ENCODE measurements at regions not wholly inside any gene's neighbourhood (a gene's known extent, or its start where the extent isn't known, plus 50 kb on each side); places are given as distances from the start of the nearest gene placed in this dataset.
"Not testable (repeated sequence)": the region's sequence is repeated elsewhere in the genome, so short reads cannot be mapped to it uniquely, and the experiment has no call there.

DNA sequence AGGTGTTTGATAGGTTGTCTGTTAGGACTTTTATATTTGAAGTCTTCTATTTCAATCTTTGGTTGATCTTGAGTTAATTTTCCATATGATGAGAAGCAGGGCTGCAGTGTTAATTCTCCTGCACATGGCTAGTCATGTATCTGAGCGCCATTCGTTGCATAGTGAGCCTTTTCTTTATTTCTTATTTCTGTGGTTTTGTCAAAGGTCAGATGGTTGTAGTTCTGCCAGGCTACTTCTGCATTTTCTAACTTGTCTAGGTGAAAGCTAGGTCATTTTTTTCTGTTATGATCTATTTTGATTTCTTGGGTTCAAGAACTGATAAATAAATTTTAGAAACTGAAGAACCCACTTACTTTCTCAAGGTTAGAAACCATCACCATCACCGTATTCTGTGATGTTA is 56.7 kb downstream of the CCDC74A start:
- DNase-seq (ENCODE audit: low spot score), result no peak

DNA sequence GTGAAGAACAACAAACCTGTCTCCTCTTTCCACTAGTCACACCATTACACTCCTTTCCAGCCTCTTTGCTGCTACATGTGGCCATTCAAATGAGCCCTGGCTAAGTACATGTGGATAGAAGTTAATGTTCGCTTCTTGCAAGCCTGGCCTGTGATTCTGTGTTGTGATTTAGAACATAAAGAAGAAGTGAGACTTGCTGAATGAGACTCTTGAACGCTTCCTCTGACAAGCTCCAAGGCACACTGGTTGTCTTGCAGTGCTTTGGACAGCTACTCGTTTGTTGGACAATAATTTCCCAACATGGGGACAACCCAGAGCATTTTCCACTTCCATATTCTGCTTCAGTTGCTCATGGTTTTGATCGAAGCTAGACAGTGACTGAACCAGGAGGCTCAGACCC is 57.3 kb downstream of the CCDC74A start:
- DNase-seq (ENCODE audit: low spot score), result no peak

DNA sequence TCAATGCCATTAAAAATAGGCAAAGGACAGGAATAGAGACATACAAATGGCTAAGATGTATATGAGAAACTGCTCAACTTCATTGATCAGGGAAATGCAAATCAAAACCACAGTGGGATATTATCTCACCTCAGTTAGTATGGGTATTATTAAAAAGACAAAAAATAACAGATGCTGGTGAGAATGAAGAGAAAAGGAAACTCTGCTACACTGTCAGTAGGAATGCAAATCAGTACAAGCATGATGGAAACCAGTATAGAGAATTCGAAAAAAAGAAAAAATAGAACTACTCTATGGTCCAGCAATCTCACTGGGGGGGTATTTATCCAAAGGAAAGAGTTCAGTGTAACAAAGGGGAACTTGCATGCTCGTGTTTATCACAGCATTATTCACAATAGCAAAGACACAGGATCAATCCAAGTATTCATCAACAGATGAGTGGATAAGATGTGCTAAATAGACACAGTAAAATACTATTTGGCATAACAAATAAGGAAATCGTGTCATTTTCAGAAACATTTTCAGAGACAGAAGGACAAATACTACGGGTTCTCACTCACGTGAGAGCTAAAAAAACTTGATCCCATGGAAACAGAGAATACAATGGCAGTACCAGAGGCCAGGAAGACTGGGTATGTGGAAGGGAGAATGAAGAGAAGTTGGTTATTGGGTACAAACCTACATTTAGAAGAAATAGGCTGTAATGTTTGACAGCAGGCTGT is 60.6 kb downstream of the CCDC74A start:
- DNase-seq (ENCODE audit: low spot score), result no peak

DNA sequence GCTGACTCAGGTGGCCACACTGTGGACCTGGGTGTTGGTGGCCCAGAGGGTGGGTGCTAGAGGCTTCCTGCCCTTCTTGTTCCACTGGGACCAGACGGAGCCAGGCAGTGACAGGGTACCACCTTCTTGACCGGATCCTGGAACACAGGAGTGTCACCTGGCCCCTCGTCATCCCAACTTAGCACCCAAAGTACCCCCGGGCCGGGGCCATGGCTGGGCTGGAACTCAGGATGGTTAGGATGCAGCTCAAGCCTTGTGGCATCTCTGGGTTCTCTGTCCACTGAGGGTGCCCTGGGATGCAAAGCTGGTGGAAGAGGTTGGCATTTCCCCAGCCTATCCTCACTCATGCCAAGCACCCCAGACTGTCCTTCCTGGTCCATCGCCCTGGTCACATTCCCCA is 61.4 kb downstream of the CCDC74A start:
- not testable (repeated sequence) for DNase-seq (ENCODE audit: low spot score)

DNA sequence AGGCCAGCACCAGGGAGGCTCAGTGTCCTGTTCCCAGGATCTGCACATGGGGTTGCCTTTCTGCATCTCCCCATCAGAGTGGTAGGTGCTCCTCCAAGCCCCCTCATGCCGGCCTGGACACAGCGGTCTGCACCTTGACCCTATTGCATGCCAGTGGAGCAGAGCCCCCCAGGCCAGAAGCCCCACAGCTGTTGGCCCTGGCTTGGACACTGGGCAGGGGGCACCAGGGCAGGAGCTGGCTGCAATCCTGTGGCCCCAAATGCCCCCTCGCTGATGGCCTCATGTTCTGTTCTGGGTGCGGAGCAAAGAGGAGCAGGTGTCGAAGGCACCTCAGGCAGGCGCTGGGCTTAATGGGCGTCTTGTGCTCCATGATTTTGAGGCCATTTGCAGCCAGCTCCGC is 62.7 kb downstream of the CCDC74A start:
- no peak for DNase-seq (ENCODE audit: low spot score)

DNA sequence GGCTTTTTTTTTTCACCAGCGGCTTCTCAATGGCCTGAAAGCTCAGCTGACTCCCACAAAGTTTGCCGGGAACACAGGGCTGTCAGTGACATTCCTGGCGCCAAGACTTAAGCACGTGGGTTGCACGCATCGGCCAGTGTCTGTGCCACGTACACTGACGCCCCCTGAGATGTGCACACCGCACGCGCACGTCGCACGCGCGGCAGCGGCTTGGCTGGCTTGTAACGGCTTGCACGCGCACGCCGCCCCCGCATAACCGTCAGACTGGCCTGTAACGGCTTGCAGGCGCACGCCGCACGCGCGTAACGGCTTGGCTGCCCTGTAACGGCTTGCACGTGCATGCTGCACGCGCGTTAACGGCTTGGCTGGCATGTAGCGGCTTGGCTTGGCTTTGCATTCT is 63.2 kb downstream of the CCDC74A start:
- DNase-seq (ENCODE audit: low spot score), result no peak

DNA sequence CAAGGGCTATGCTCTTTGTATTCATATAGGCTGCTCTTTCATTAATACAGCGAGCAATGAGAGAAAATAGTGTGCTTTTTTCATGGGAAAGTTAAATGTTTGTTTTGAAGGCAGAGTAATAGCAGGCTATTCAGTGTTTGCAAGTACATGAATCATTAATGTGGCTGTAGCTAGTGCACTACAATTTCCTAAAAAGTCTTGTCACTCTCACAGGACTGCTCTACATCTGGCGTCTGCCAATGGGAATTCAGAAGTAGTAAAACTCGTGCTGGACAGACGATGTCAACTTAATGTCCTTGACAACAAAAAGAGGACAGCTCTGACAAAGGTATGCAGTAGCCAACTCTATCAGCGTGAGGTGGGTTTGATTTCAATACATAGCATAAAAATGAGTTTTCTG is 68.9 kb downstream of the CCDC74A start:
- not testable (repeated sequence) for DNase-seq (ENCODE audit: low spot score)

DNA sequence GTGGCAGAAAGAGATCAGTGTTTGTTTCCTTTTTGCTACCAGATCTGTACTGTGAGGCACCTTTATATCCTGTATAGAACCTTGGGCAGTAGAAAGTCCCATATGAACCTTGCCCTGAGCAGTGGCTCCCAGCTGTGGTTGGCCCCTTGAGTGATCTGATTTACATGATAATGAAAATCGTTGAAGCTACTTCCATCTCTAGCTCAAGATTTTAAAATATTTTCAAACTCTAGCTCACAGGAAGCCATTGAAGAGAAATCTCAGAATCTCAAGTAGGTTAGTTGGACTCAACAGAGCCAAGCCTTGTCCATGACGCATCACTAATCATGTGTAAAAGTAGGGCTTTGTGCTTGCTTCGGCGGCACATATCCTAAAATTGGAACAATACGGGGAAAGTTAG is 74.8 kb downstream of the CCDC74A start:
- not testable (repeated sequence) for DNase-seq (ENCODE audit: low spot score)

DNA sequence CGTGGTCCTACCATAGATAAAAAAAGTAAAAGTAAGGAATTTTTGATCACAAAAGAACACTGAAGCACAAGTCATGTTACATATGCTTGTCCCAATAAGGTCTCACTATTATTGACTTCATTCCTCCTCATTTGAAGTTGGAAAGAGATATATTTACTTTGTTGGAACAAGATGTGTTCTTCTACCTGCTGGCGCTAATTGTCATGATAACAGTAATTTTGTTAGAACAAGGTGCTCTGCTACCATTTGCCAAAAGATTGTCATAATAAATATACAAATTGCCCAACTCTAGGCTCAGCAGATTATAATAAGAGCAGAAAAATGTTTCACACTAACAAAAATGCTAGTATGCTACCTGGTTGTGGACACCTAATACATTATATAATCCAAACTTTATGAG is 77.0 kb downstream of the CCDC74A start:
- not testable (repeated sequence) for DNase-seq (ENCODE audit: low spot score)

DNA sequence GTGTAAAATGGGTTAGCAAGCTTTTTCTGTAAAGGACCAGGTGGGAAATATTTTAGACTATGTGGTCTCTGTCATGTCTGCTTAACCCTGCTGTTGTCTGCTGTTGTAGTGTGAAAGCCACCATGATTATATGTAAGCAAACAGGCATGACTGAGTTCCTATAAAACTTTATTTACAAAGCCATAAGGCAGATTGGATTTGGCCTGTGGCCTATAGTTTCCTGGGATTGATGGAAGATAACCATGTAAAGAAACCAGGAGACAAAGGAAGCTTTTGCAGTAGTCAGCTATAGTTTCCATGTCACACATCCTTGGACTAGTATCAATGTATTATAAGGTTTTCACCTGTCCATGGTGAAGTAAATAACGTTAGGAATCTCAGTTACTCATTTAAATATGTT is 78.7 kb downstream of the CCDC74A start:
- DNase-seq (ENCODE audit: low spot score), result not testable (repeated sequence)

DNA sequence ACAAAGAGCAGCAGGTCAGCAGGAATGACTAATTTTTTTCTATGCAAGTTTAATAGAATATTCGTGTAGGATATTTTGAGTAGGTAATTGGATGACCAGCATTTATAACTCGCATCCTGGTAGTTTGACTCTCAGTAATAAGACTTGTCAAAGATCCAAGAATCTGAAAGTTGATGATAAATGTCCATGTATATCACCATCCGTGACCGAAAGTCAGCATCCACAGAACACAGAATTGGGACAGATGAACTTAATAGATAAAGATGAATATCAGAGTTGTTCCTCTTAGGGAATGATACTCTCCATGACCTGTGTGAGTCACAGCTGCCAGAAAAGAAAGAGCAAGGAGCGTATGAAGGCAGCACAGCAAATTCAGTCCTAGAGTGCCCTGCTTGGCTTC is 79.4 kb downstream of the CCDC74A start:
- not testable (repeated sequence) for DNase-seq (ENCODE audit: low spot score)

DNA sequence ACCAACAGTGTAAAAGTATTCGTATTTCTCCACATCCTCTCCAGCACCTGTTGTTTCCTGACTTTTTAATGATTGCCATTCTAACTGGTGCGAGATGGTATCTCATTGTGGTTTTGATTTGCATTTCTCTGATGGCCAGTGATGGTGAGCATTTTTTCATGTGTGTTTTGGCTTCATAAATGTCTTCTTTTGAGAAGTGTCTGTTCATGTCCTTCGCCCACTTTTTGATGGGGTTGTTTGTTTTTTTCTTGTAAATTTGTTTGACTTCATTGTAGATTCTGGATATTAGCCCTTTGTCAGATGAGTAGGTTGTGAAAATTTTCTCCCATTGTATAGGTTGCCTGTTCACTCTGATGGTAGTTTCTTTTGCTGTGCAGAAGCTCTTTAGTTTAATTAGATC is 86.9 kb downstream of the CCDC74A start:
- DNase-seq (ENCODE audit: low spot score), result not testable (repeated sequence)

DNA sequence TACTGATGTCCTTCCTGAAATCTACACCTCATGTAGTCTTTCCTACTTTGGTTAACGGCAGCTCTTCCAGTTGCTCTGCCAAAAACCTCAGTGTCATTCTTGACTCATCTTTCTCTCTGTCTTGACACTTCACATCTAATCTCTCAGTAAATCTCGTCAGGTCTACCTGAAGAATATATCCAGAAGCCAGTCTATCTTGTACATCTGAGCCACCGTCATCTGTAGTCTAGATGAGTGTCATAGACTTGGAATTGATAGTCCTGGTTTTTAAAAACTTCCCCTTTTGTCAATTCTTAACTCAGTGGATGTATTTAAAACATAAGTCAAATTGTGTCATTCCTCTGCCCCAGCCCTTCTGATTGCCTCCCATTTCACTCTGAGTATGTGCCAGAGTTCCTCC is 90.6 kb downstream of the CCDC74A start:
- DNase-seq (ENCODE audit: low spot score), result not testable (repeated sequence)

DNA sequence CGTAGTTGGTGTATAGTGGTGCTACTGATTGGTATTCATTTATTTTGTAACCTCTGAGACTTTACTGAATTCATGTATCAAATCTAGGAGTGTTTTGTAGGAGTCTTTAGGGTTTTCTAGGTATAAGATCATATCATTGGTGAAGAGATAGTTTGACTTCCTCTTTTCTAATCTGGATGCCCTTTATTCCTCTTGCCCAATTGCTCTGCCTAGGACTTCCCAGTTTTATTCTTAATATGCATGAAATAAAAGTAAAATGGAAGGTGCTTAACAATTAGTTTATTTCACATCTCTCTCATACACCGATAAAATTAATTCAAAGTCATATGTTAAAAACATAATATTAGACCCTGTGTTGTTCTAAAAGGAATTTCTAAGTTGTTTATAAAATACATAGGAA is 95.2 kb downstream of the CCDC74A start:
- not testable (repeated sequence) for DNase-seq (ENCODE audit: low spot score)

DNA sequence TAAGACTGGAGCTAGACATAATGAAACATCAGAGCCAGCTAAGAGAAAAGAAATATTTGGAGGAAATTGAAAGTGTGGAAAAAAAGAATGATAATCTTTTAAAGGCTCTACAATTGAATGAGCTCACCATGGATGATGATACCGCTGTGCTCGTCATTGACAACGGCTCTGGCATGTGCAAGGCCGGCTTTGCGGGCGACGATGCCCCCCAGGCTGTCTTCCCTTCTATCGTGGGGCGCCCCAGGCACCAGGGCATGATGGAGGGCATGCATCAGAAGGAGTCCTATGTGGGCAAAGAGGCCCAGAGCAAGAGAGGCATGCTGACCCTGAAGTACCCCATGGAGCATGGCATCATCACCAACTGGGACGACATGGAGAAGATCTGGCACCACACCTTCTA is 98.3 kb downstream of the CCDC74A start:
- not testable (repeated sequence) for DNase-seq (ENCODE audit: low spot score)

DNA sequence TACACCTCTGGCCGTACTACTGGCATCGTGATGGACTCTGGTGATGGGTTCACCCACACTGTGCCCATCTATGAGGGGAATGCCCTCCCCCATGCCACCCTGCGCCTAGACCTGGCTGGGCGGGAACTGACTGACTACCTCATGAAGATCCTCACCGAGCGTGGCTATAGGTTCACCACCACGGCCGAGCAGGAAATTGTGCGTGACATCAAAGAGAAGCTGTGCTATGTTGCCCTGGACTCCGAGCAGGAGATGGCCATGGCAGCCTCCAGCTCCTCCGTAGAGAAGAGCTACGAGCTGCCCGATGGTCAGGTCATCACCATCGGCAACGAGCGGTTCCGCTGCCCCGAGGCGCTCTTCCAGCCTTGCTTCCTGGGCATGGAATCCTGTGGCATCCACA is 98.9 kb downstream of the CCDC74A start:
- DNase-seq (ENCODE audit: low spot score), result not testable (repeated sequence)

DNA sequence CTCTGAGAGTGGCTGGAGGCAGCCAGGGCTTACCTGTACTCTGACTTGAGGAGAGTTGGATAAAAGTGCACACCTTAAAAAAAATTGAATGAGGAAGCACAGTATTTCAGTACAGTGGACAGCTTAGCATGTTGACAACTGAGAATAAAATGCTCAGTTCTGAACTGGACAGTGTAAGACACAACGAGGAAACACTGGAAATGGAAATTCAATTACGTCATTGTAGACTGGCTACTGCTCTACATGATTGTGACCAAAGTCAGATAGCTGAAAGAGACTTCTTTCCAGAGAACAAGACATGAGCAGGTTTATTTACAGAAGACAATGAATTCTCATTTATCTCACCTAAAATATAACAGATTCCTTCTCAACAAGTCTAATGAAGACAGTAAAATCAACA is 100.1 kb downstream of the CCDC74A start:
- DNase-seq (ENCODE audit: low spot score), result not testable (repeated sequence)

DNA sequence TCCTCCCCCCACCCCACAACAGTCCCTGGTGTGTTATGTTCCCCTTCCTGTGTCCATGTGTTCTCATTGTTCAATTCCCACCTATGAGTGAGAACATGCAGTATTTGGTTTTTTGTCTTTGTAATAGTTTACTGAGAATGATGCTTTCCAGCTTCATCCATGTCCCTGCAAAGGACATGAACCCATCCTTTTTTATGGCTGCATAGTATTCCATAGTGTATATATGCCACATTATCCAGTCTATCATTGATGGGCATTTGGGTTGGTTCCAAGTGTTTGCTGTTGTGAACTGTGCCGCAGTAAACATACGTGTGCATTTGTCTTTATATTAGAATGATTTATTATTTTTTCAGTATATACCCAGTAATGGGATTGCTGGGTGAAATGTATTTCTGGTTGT is 104.0 kb downstream of the CCDC74A start:
- not testable (repeated sequence) for DNase-seq (ENCODE audit: low spot score)

DNA sequence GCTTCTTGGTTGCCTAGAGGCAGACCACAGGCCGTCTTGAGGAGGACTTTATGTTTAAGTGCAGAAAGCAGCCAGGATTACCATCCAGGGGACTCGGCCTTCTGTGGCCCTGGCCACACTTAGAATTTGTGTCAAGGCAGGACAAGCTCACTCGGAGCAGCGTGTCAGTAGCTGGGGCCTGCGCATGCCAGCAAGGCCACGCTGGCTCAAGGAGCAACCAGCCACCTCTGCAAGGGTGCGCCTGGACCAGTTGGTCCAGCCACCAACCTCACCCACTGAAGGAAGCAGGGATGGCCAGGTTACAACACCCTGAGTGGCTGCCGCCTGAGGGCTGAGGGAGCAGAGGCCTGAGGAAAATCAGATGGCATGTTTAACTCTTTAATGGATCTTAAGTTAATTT is 105.7 kb downstream of the CCDC74A start:
- not testable (repeated sequence) for DNase-seq (ENCODE audit: low spot score)

DNA sequence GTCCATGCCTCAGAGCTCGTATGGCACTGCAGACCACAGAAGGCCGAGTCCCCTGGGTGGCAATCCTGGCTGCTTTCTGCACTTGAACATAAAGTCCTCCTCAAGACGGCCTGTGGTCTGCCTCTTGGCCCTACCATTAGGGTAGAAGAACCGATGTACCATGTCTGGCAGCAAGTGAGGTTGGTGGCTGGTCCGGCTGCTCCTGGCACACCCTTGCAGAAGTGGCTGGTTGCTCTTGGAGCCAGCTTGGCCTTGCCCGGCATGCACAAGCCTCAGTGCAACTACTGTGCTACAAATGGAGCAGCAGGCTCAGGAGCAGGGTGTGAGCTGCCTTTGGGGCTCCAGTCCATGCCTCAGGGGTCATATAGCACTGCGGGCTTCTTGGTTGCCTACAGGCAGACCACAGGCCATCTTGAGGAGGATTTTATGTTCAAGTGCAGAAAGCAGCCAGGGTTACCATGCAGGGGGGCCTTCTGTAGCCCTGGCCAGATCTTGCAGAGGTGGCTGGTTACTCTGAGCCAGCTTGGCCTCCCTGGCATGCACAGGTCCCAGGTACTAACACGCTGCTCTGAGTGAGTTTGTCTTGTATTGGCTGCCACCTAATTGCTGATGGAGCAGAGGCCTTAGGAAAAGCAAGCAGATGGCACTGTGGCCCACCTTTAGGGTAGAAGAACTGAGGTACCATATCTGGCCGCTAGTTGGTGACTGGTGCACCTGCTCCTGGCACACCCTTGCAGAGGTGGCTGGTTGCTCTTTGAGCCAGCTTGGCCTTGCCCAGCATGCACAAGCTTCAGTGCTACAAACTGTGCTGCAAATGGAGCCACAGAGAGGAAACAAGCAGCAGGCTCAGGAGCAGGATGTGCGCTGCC is 106.4 kb downstream of the CCDC74A start:
- DNase-seq (ENCODE audit: low spot score), result not testable (repeated sequence)

DNA sequence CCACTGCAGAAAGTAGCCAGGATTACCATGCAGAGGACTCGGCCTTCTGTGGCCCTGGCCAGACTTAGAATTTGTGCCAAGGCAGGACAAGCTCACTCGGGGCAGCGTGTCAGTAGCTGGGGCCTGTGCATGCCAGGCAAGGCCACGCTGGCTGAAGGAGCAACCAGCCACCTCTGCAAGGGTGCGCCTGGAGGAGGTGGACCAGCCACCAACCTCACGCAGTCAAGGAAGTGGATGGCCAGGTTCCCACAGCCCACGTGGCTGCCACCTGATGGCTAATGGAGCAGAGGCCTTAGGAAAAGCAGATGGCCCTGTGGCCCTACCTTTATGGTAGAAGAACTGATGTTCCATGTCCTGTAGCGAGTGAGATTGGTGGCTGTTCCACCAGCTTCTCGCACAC is 107.9 kb downstream of the CCDC74A start:
- DNase-seq (ENCODE audit: low spot score), result no peak

DNA sequence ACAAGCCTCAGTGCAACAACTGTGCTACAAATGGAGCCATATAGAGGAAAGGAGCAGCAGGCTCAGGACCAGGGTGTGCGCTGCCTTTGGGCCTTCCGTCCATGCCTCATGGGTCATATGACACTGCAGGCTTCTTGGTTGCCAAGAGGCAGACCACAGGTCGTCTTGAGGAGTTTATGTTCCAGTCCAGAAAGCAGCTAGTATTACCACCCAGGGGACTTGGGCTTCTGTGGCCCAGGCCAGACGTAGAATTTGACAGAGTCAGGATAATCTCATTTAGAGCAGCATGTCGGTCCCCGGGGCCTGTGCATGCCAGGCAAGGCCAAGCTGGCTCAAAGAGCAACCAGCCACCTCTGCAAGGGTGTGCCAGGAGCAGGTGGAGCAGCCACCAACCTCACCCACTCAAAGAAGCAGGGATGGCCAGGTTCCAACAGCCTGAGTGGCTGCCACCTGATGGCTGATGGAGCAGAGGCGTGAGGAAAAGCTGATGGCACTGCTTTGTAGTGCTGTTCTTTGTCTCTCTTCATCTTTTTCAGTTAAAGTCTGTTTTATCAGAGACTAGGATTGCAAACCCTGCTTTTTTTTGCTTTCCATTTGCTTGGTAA is 109.1 kb downstream of the CCDC74A start:
- not testable (repeated sequence) for DNase-seq (ENCODE audit: low spot score)

Measured in CD4-positive, alpha-beta T cell treated with Interleukin-6 at 100 ng/mL for 8 hours (primary cell).